HepG2 (cell line): ENCODE measurements at regions not wholly inside any gene's neighbourhood (a gene's known extent, or its start where the extent isn't known, plus 50 kb on each side); places are given as distances from the start of the nearest gene placed in this dataset.

Experiments used
- ATAC-seq: fragments of 200-7000 bp; cut with Tn5 transposase; 3 replicates; pipeline ENCODE4 v1.9.1; 2020; ENCODE audit warnings: mild to moderate bottlenecking, moderate library complexity
- BruUV-seq: library from RNA; stranded (reverse); fragments of 400-500 nt; replicated peaks from 2 replicates; lab custom pipeline; 2021; lab: Mats Ljungman, UMichigan
- CTCF ChIA-PET: fragments of 300-600 bp; formaldehyde crosslinking; extraction: SDS; loops from one replicate; lab custom pipeline; 2021; ENCODE audit warnings: low total read pairs, inconsistent platforms, low intra/inter-chr PET ratio; lab: Yijun Ruan, JAX
- POLR2A ChIA-PET: fragments of 350-600 bp; sonication (Branson Sonifier 250); formaldehyde crosslinking; loops from one replicate; lab custom pipeline; 2020; ENCODE audit warnings: antibody characterized with exemption, inconsistent platforms; lab: Yijun Ruan, JAX
- DNase-seq: peaks from one replicate; pipeline ENCODE4 v3.0.0-alpha.2; 2015; ENCODE audit warnings: low spot score
- FAIRE-seq: peaks from 3 replicates; lab custom pipeline; 2011; peaks lifted over from hg19 to GRCh38; lab: Jason Lieb, UNC
- H2AFZ ChIP-seq: one replicate; pipeline ENCODE4 v1.6.1; 2011; ENCODE audit warnings: low read length, inconsistent platforms
- H3K27ac ChIP-seq: fragments of 300-600 bp; 3 replicates; pipeline ENCODE4 v1.8.0; 2011; ENCODE audit warnings: mixed run types, mild to moderate bottlenecking, mixed read lengths, low read length, inconsistent platforms; ENCODE audit not compliant: insufficient read depth; ENCODE audit errors: extremely low read length
- H3K27me3 ChIP-seq, 2 experiments: fragments of 200-600 bp in 1 of 2; 2 replicates in 1 of 2; 3 replicates in 1 of 2; pipeline versions ENCODE4 v1.6.0 to v1.8.0; 2011; ENCODE audit warnings: low read length in 2 of 2, mild to moderate bottlenecking in 2 of 2, moderate library complexity in 2 of 2, inconsistent platforms in 1 of 2; ENCODE audit not compliant: insufficient read depth in 2 of 2, control insufficient read depth in 1 of 2
- H3K36me3 ChIP-seq, 2 experiments: fragments of 200-600 bp in 1 of 2; replicated peaks in 1 of 2; 2 replicates in 1 of 2; 3 replicates in 1 of 2; pipeline versions ENCODE4 v1.5.1 to v1.8.0; 2011; ENCODE audit warnings: low read length in 2 of 2, inconsistent platforms in 1 of 2; ENCODE audit not compliant: insufficient read depth in 2 of 2, control insufficient read depth in 1 of 2
- H3K4me1 ChIP-seq: 2 replicates; pipeline ENCODE4 v1.5.1; 2012; ENCODE audit warnings: low read length, inconsistent platforms; ENCODE audit not compliant: insufficient read depth
- H3K4me2 ChIP-seq: 2 replicates; pipeline ENCODE4 v1.6.0; 2011; ENCODE audit warnings: low read depth, low read length, inconsistent platforms
- H3K4me3 ChIP-seq, 3 experiments: fragments of 200-600 bp in 1 of 3; sonication (generic), shearing (Covaris generic) in 1 of 3; replicated peaks in 1 of 3; 2 replicates each; pipeline ENCODE4 v1.5.1; 2011 to 2016; ENCODE audit warnings: low read length in 3 of 3, inconsistent platforms in 2 of 3, low read depth in 2 of 3, mild to moderate bottlenecking in 2 of 3, control low read depth in 1 of 3, mixed read lengths in 1 of 3; ENCODE audit not compliant: insufficient read depth in 1 of 3
- H3K79me2 ChIP-seq: one replicate; pipeline ENCODE4 v1.6.1; 2011; ENCODE audit warnings: low read length, inconsistent platforms; ENCODE audit not compliant: insufficient read depth
- H3K9ac ChIP-seq: 2 replicates; pipeline ENCODE4 v1.6.0; 2011; ENCODE audit warnings: mild to moderate bottlenecking, low read depth, low read length, inconsistent platforms; ENCODE audit not compliant: insufficient read depth
- H3K9me3 ChIP-seq: 2 replicates; pipeline ENCODE4 v1.5.1; 2012; ENCODE audit warnings: mild to moderate bottlenecking, low read length
- H4K20me1 ChIP-seq: 2 replicates; pipeline ENCODE4 v1.6.0; 2011; ENCODE audit warnings: inconsistent platforms, mild to moderate bottlenecking, low read length, moderate library complexity; ENCODE audit not compliant: insufficient read depth
- ATF6 ChIP-seq: sonication (generic); formaldehyde crosslinking; conservative IDR thresholded peaks from 2 replicates; pipeline ENCODE4 v1.4.0; 2020; ENCODE audit warnings: missing genetic modification reagents
- CENPX ChIP-seq: sonication (generic); formaldehyde crosslinking; IDR thresholded peaks from 2 replicates; pipeline ENCODE4 v1.9.0; 2021; ENCODE audit warnings: mild to moderate bottlenecking, missing genetic modification reagents, moderate library complexity
- KAT8 ChIP-seq: IDR thresholded peaks from 2 replicates; pipeline ENCODE4 v1.6.1; 2016; ENCODE audit warnings: missing genetic modification reagents, missing compliant biosample characterization
- KLF13 ChIP-seq: sonication (generic); formaldehyde crosslinking; IDR thresholded peaks from 2 replicates; pipeline ENCODE4 v1.4.0; 2020; ENCODE audit warnings: mild to moderate bottlenecking, missing genetic modification reagents
- LCORL ChIP-seq, 2 experiments: fragments of 450-650 bp in 1 of 2; sonication (generic) in 1 of 2; formaldehyde crosslinking in 1 of 2; IDR thresholded peaks; 2 replicates each; pipeline versions ENCODE4 v1.5.0 to v1.6.1; 2017 to 2020; ENCODE audit warnings: antibody characterized with exemption in 1 of 2, missing genetic modification reagents in 1 of 2
- MEIS1 ChIP-seq: sonication (generic); formaldehyde crosslinking; IDR thresholded peaks from 2 replicates; pipeline ENCODE4 v1.9.0; 2021; ENCODE audit warnings: mild to moderate bottlenecking, missing genetic modification reagents, moderate library complexity, borderline replicate concordance
- MIER2 ChIP-seq: IDR thresholded peaks from 2 replicates; pipeline ENCODE4 v1.6.1; 2016; ENCODE audit warnings: missing biosample characterization, missing genetic modification reagents
- NR2F6 ChIP-seq, 2 experiments: IDR thresholded peaks; 2 replicates each; pipeline ENCODE4 v1.6.1; 2016; ENCODE audit warnings: antibody characterized with exemption in 1 of 2, mild to moderate bottlenecking in 1 of 2
- PAWR ChIP-seq: sonication (generic); formaldehyde crosslinking; IDR thresholded peaks from 2 replicates; pipeline ENCODE4 v1.4.0; 2020; ENCODE audit warnings: missing genetic modification reagents, mild to moderate bottlenecking, borderline replicate concordance
- RAD21 ChIP-seq: fragments of 450-650 bp; formaldehyde crosslinking; IDR thresholded peaks from 2 replicates; pipeline ENCODE4 v1.5.0; 2020; ENCODE audit warnings: mild to moderate bottlenecking
- SCMH1 ChIP-seq: sonication (generic); formaldehyde crosslinking; IDR thresholded peaks from 2 replicates; pipeline ENCODE4 v1.9.0; 2021; ENCODE audit warnings: missing genetic modification reagents, mild to moderate bottlenecking, borderline replicate concordance
- SIN3B ChIP-seq: fragments of 150-350 bp; IDR thresholded peaks from 2 replicates; pipeline ENCODE4 v1.6.1; 2014; ENCODE audit warnings: low read length
- ZNF382 ChIP-seq: sonication (generic); formaldehyde crosslinking; IDR thresholded peaks from 2 replicates; pipeline ENCODE4 v1.5.0; 2020; ENCODE audit warnings: missing genetic modification reagents, mild to moderate bottlenecking, borderline replicate concordance
- ZNF576 ChIP-seq: sonication (generic); formaldehyde crosslinking; IDR thresholded peaks from 2 replicates; pipeline ENCODE4 v1.4.0; 2020; ENCODE audit warnings: mild to moderate bottlenecking, missing genetic modification reagents
- ZNF652 ChIP-seq: IDR thresholded peaks from 2 replicates; pipeline ENCODE4 v1.6.1; 2016; ENCODE audit warnings: low read depth, borderline replicate concordance
- ZNF850 ChIP-seq: sonication (generic); formaldehyde crosslinking; conservative IDR thresholded peaks from 2 replicates; pipeline ENCODE4 v1.9.0; 2021; ENCODE audit warnings: mild to moderate bottlenecking, missing genetic modification reagents
- ZSCAN25 ChIP-seq: sonication (generic); formaldehyde crosslinking; IDR thresholded peaks from 2 replicates; pipeline ENCODE4 v1.8.0; 2022; ENCODE audit warnings: mild to moderate bottlenecking, missing genetic modification reagents
- WGBS: methylation state at CpG from one replicate; pipeline ENCODE4 v1.1.6; 2017; ENCODE audit warnings: low lambda C conversion rate; 5-methylcytosine and 5-hydroxymethylcytosine counted together
- in situ Hi-C: cut with HindIII; loops from 2 replicates; pipeline ENCODE4 v1.10.0; 2017; ENCODE audit warnings: low pct_unique_long_range_greater_than_20kb; ENCODE audit not compliant: extremely low pct_ligation_motif_present
- intact Hi-C: fragments of 100-400 bp; cut with micrococcal nuclease; formaldehyde crosslinking; loops from one replicate; pipeline ENCODE4 v1.10.0; 2022; ENCODE audit not compliant: unreplicated experiment

GRCh38 chr5:68086857-68087256, 128.7 kb upstream of the PIK3R1 start:
- Histone ChIP-seq H3K4me2 (no peak overlapping the region), H4K20me1 (no peaks in the 10 kb centered on the region), H3K27me3 (no peaks in the 10 kb centered on the region; a peak in 2 of 5 replicates), H3K9me3 (no peaks in the 10 kb centered on the region), H3K79me2 (no peaks in the 10 kb centered on the region), H3K27ac (no peak overlapping the region), H3K4me1 (no peaks in the 10 kb centered on the region), H3K9ac (no peak overlapping the region), H3K36me3 (no peaks in the 10 kb centered on the region), H3K4me3 (no peak overlapping the region), H2AFZ (no peak overlapping the region)
- TF ChIP-seq KAT8 (CRISPR knock-in tag) (no peak), ZNF382 (CRISPR knock-in tag) (no peak), SIN3B (no peak), MIER2 (CRISPR knock-in tag) (no peak)
- intact Hi-C loops (loop anchor here (2.0 kb wide), 1 partner anchor 482 kb away; no protein-coding TSS in a partner anchor), in situ Hi-C loops (no loop called here)
- no peak for ATAC-seq
- WGBS, result 70% methylated on average over 7 of the region's 7 CpGs
- BruUV-seq, result no TSS peak
- CTCF ChIA-PET, result no interaction called here
- POLR2A ChIA-PET, result no interaction called here
- DNase-seq, result no peak
- no peak for FAIRE-seq

- Histone ChIP-seq H4K20me1 (no peaks in the 10 kb centered on the region), H3K4me2 (no peak overlapping the region), H3K9ac (no peak overlapping the region), H3K4me1 (no peaks in the 10 kb centered on the region), H3K36me3 (no peaks in the 10 kb centered on the region), H3K9me3 (no peaks in the 10 kb centered on the region), H3K27me3 (no peaks in the 10 kb centered on the region; a peak in 2 of 5 replicates), H3K4me3 (no peak overlapping the region), H3K27ac (no peak overlapping the region), H3K79me2 (no peaks in the 10 kb centered on the region), H2AFZ (no peak overlapping the region)
- 41% methylated on average over 7 of the region's 7 CpGs for WGBS
- no peak for ATAC-seq
- no peak for DNase-seq
- POLR2A ChIA-PET, result no interaction called here
- CTCF ChIA-PET, result no interaction called here
- intact Hi-C loops, result loop anchor here (2.0 kb wide), 1 partner anchor 482 kb away; no protein-coding TSS in a partner anchor
- in situ Hi-C loops, result no loop called here
- no peak for FAIRE-seq
- no TSS peak for BruUV-seq
- TF ChIP-seq NR2F6 (IDR thresholded peaks at IDR 0.05), result no peak
- no peak for TF ChIP-seq NR2F6 (CRISPR knock-in tag; IDR thresholded peaks at IDR 0.05)
- TF ChIP-seq KLF13 (CRISPR knock-in tag), result no peak
- TF ChIP-seq RAD21 (CRISPR knock-in tag), result no peak
- no peak for TF ChIP-seq ZNF652 (CRISPR knock-in tag)
- TF ChIP-seq ZNF576 (CRISPR knock-in tag), result no peak
- no peak for TF ChIP-seq MEIS1 (CRISPR knock-in tag)
- TF ChIP-seq ATF6 (CRISPR knock-in tag), result no peak
- TF ChIP-seq LCORL (IDR thresholded peaks at IDR 0.05), result no peak
- TF ChIP-seq LCORL (CRISPR knock-in tag; IDR thresholded peaks at IDR 0.05), result no peak
- no peak for TF ChIP-seq ZNF850 (CRISPR knock-in tag)
- TF ChIP-seq SCMH1 (CRISPR knock-in tag), result no peak
- TF ChIP-seq ZSCAN25, result no peak
- no peak for TF ChIP-seq PAWR
- TF ChIP-seq CENPX, result no peak
These were observed 129.1 kb upstream of the PIK3R1 start for GRCh38 chr5:68086439-68086838.
